ENCODE measurements at regions not wholly inside any gene's neighbourhood (a gene's known extent, or its start where the extent isn't known, plus 50 kb on each side); places are given as distances from the start of the nearest gene placed in this dataset.

DNA sequence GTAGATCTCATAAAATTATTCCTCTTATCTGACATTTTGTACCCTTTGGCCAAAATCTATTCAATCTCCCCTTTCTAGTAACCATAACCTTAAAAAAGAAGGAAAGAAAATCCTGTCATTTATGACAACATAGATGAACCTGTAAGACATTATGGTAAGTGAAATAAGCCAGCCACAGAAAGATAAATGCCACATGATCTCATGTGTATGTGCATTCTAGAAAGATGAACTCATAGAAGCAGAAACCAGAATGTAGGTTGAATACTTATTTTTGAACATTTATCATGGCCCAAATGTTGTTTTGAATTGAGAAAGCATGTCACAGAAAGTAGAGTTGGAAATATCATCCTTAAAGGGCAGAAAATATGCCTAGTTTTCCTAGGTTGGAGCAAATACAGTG, 1053.6 kb downstream of the SLC6A15 start:
- no peak for TF ChIP-seq EZH2phosphoT487 (IDR thresholded peaks at IDR 0.05; ENCODE audit: low read depth)
- no peak for TF ChIP-seq CTCF (IDR thresholded peaks at IDR 0.05; ENCODE audit: low read depth, low read length)
